HepG2 (cell line): ENCODE measurements at regions not wholly inside any gene's neighbourhood (a gene's known extent, or its start where the extent isn't known, plus 50 kb on each side); places are given as distances from the start of the nearest gene placed in this dataset.

Experiments
- ATAC-seq: fragments of 200-7000 bp; cut with Tn5 transposase; 3 replicates; pipeline ENCODE4 v1.9.1; 2020; ENCODE audit warnings: mild to moderate bottlenecking, moderate library complexity
- BruUV-seq: library from RNA; stranded (reverse); fragments of 400-500 nt; replicated peaks from 2 replicates; lab custom pipeline; 2021; lab: Mats Ljungman, UMichigan
- CTCF ChIA-PET: fragments of 300-600 bp; formaldehyde crosslinking; extraction: SDS; loops from one replicate; lab custom pipeline; 2021; ENCODE audit warnings: low total read pairs, inconsistent platforms, low intra/inter-chr PET ratio; lab: Yijun Ruan, JAX
- POLR2A ChIA-PET: fragments of 350-600 bp; sonication (Branson Sonifier 250); formaldehyde crosslinking; loops from one replicate; lab custom pipeline; 2020; ENCODE audit warnings: antibody characterized with exemption, inconsistent platforms; lab: Yijun Ruan, JAX
- DNase-seq: peaks from one replicate; pipeline ENCODE4 v3.0.0-alpha.2; 2015; ENCODE audit warnings: low spot score
- FAIRE-seq: peaks from 3 replicates; lab custom pipeline; 2011; peaks lifted over from hg19 to GRCh38; lab: Jason Lieb, UNC
- H2AFZ ChIP-seq: one replicate; pipeline ENCODE4 v1.6.1; 2011; ENCODE audit warnings: low read length, inconsistent platforms
- H3K27ac ChIP-seq: fragments of 300-600 bp; 3 replicates; pipeline ENCODE4 v1.8.0; 2011; ENCODE audit warnings: mixed run types, mild to moderate bottlenecking, mixed read lengths, low read length, inconsistent platforms; ENCODE audit not compliant: insufficient read depth; ENCODE audit errors: extremely low read length
- H3K27me3 ChIP-seq, 2 experiments: fragments of 200-600 bp in 1 of 2; 2 replicates in 1 of 2; 3 replicates in 1 of 2; pipeline versions ENCODE4 v1.6.0 to v1.8.0; 2011; ENCODE audit warnings: low read length in 2 of 2, mild to moderate bottlenecking in 2 of 2, moderate library complexity in 2 of 2, inconsistent platforms in 1 of 2; ENCODE audit not compliant: insufficient read depth in 2 of 2, control insufficient read depth in 1 of 2
- H3K36me3 ChIP-seq, 2 experiments: fragments of 200-600 bp in 1 of 2; replicated peaks in 1 of 2; 2 replicates in 1 of 2; 3 replicates in 1 of 2; pipeline versions ENCODE4 v1.5.1 to v1.8.0; 2011; ENCODE audit warnings: low read length in 2 of 2, inconsistent platforms in 1 of 2; ENCODE audit not compliant: insufficient read depth in 2 of 2, control insufficient read depth in 1 of 2
- H3K4me1 ChIP-seq: 2 replicates; pipeline ENCODE4 v1.5.1; 2012; ENCODE audit warnings: low read length, inconsistent platforms; ENCODE audit not compliant: insufficient read depth
- H3K4me2 ChIP-seq: 2 replicates; pipeline ENCODE4 v1.6.0; 2011; ENCODE audit warnings: low read depth, low read length, inconsistent platforms
- H3K4me3 ChIP-seq, 3 experiments: fragments of 200-600 bp in 1 of 3; sonication (generic), shearing (Covaris generic) in 1 of 3; replicated peaks in 1 of 3; 2 replicates each; pipeline ENCODE4 v1.5.1; 2011 to 2016; ENCODE audit warnings: low read length in 3 of 3, inconsistent platforms in 2 of 3, low read depth in 2 of 3, mild to moderate bottlenecking in 2 of 3, control low read depth in 1 of 3, mixed read lengths in 1 of 3; ENCODE audit not compliant: insufficient read depth in 1 of 3
- H3K79me2 ChIP-seq: one replicate; pipeline ENCODE4 v1.6.1; 2011; ENCODE audit warnings: low read length, inconsistent platforms; ENCODE audit not compliant: insufficient read depth
- H3K9ac ChIP-seq: 2 replicates; pipeline ENCODE4 v1.6.0; 2011; ENCODE audit warnings: mild to moderate bottlenecking, low read depth, low read length, inconsistent platforms; ENCODE audit not compliant: insufficient read depth
- H3K9me3 ChIP-seq: 2 replicates; pipeline ENCODE4 v1.5.1; 2012; ENCODE audit warnings: mild to moderate bottlenecking, low read length
- H4K20me1 ChIP-seq: 2 replicates; pipeline ENCODE4 v1.6.0; 2011; ENCODE audit warnings: inconsistent platforms, mild to moderate bottlenecking, low read length, moderate library complexity; ENCODE audit not compliant: insufficient read depth
- E2F5 ChIP-seq: sonication (generic); formaldehyde crosslinking; conservative IDR thresholded peaks from 2 replicates; pipeline ENCODE4 v1.4.0; 2020; ENCODE audit warnings: missing genetic modification reagents
- IKZF1 ChIP-seq: fragments of 450-650 bp; IDR thresholded peaks from 2 replicates; pipeline ENCODE4 v1.7.1; 2016
- IRF1 ChIP-seq: sonication (generic); formaldehyde crosslinking; IDR thresholded peaks from 2 replicates; pipeline ENCODE4 v1.4.0; 2020; ENCODE audit warnings: low read depth, mild to moderate bottlenecking, missing genetic modification reagents
- RELA ChIP-seq: sonication (generic); formaldehyde crosslinking; IDR thresholded peaks from 2 replicates; pipeline ENCODE4 v1.4.0; 2020; ENCODE audit warnings: missing genetic modification reagents
- SALL1 ChIP-seq: sonication (generic); formaldehyde crosslinking; IDR thresholded peaks from 2 replicates; pipeline ENCODE4 v1.8.0; 2022; ENCODE audit warnings: mild to moderate bottlenecking, missing genetic modification reagents
- SPEN ChIP-seq: sonication (generic); formaldehyde crosslinking; IDR thresholded peaks from 2 replicates; pipeline ENCODE4 v1.5.1; 2020; ENCODE audit warnings: low read depth, mild to moderate bottlenecking, missing genetic modification reagents
- TBP ChIP-seq: sonication (generic); formaldehyde crosslinking; IDR thresholded peaks from 2 replicates; pipeline ENCODE4 v1.5.0; 2020; ENCODE audit warnings: missing genetic modification reagents
- TBX3 ChIP-seq: fragments of 450-650 bp; IDR thresholded peaks from 2 replicates; pipeline ENCODE4 v1.6.1; 2017; ENCODE audit warnings: antibody characterized with exemption, mild to moderate bottlenecking, inconsistent platforms, borderline replicate concordance
- ZMYM2 ChIP-seq: sonication (generic); formaldehyde crosslinking; IDR thresholded peaks from 2 replicates; pipeline ENCODE4 v1.8.0; 2022; ENCODE audit warnings: mild to moderate bottlenecking, missing genetic modification reagents
- ZNF230 ChIP-seq: sonication (generic); formaldehyde crosslinking; IDR thresholded peaks from 2 replicates; pipeline ENCODE4 v1.4.0; 2020; ENCODE audit warnings: mild to moderate bottlenecking, missing genetic modification reagents
- ZNF343 ChIP-seq: sonication (generic); formaldehyde crosslinking; IDR thresholded peaks from 2 replicates; pipeline ENCODE4 v1.4.0; 2020; ENCODE audit warnings: mild to moderate bottlenecking, missing genetic modification reagents
- ZNF460 ChIP-seq: sonication (generic); formaldehyde crosslinking; IDR thresholded peaks from 2 replicates; pipeline ENCODE4 v1.5.1; 2020; ENCODE audit warnings: missing genetic modification reagents, mild to moderate bottlenecking, borderline replicate concordance
- ZNF572 ChIP-seq: sonication (generic); formaldehyde crosslinking; IDR thresholded peaks from 2 replicates; pipeline ENCODE4 v1.5.1; 2020; ENCODE audit warnings: mild to moderate bottlenecking, missing genetic modification reagents
- ZNF614 ChIP-seq: IDR thresholded peaks from 2 replicates; pipeline ENCODE4 v1.6.1; 2018; ENCODE audit warnings: missing biosample characterization, missing genetic modification reagents, inconsistent platforms, borderline replicate concordance
- ZNF660 ChIP-seq: sonication (generic); formaldehyde crosslinking; IDR thresholded peaks from 2 replicates; pipeline ENCODE4 v1.5.1; 2020; ENCODE audit warnings: mild to moderate bottlenecking, low read depth, missing genetic modification reagents, borderline replicate concordance
- ZNF678 ChIP-seq: sonication (generic); formaldehyde crosslinking; IDR thresholded peaks from 2 replicates; pipeline ENCODE4 v1.4.0; 2020; ENCODE audit warnings: mild to moderate bottlenecking, missing genetic modification reagents
- ZNF720 ChIP-seq: sonication (generic); formaldehyde crosslinking; IDR thresholded peaks from 2 replicates; pipeline ENCODE4 v1.4.0; 2020; ENCODE audit warnings: missing genetic modification reagents
- ZNF780A ChIP-seq: sonication (generic); formaldehyde crosslinking; IDR thresholded peaks from 2 replicates; pipeline ENCODE4 v1.8.0; 2022; ENCODE audit warnings: mild to moderate bottlenecking, missing genetic modification reagents, moderate library complexity
- WGBS: methylation state at CpG from one replicate; pipeline ENCODE4 v1.1.6; 2017; ENCODE audit warnings: low lambda C conversion rate; 5-methylcytosine and 5-hydroxymethylcytosine counted together
- in situ Hi-C: cut with HindIII; loops from 2 replicates; pipeline ENCODE4 v1.10.0; 2017; ENCODE audit warnings: low pct_unique_long_range_greater_than_20kb; ENCODE audit not compliant: extremely low pct_ligation_motif_present
- intact Hi-C: fragments of 100-400 bp; cut with micrococcal nuclease; formaldehyde crosslinking; loops from one replicate; pipeline ENCODE4 v1.10.0; 2022; ENCODE audit not compliant: unreplicated experiment

GRCh38 chrX:151854726-151855495 is 57.8 kb upstream of the MAGEA4 start:
- Histone ChIP-seq H3K9ac (no peak overlapping the region), H3K4me1 (no peaks in the 10 kb centered on the region), H3K27ac (no peak overlapping the region), H3K27me3 (no peaks in the 10 kb centered on the region), H3K4me3 (no peak overlapping the region), H3K4me2 (no peak overlapping the region), H2AFZ (no peak overlapping the region), H3K9me3 (no peaks in the 10 kb centered on the region), H4K20me1 (no peaks in the 10 kb centered on the region), H3K36me3 (no peaks in the 10 kb centered on the region), H3K79me2 (no peaks in the 10 kb centered on the region)
- TF ChIP-seq ZNF230 (no peak), ZMYM2 (no peak), IKZF1 (no peak), ZNF660 (CRISPR knock-in tag) (no peak)
- WGBS, result 2% methylated on average over 4 of the region's 4 CpGs
- no peak for ATAC-seq
- intact Hi-C loops, result loop anchor here (5.0 kb wide), 1 partner anchor 777 kb away; no protein-coding TSS in a partner anchor
- ChIA-PET CTCF (no interaction called here), POLR2A (no interaction called here)
- BruUV-seq, result no TSS peak
- DNase-seq, result no peak
- no peak for FAIRE-seq
- in situ Hi-C loops, result no loop called here

GRCh38 chrX:151859481-151859880 is 53.2 kb upstream of the MAGEA4 start:
- ATAC-seq (no peak), FAIRE-seq (no peak), DNase-seq (no peak)
- H3K4me2 ChIP-seq, result no peak overlapping the region
- H2AFZ ChIP-seq, result no peak overlapping the region
- no peaks in the 10 kb centered on the region for H3K27me3 ChIP-seq
- H3K36me3 ChIP-seq, result no peaks in the 10 kb centered on the region
- no peak overlapping the region for H3K27ac ChIP-seq
- BruUV-seq, result no TSS peak
- H3K79me2 ChIP-seq, result no peaks in the 10 kb centered on the region
- 13% methylated on average over 1 of the region's 1 CpG for WGBS
- no peaks in the 10 kb centered on the region for H3K4me1 ChIP-seq
- no peak overlapping the region for H3K4me3 ChIP-seq
- in situ Hi-C loops (no loop called here), intact Hi-C loops (no loop called here)
- no peaks in the 10 kb centered on the region for H3K9me3 ChIP-seq
- H4K20me1 ChIP-seq, result no peaks in the 10 kb centered on the region
- ChIA-PET CTCF (no interaction called here), POLR2A (no interaction called here)
- H3K9ac ChIP-seq, result no peak overlapping the region
- no peak for TF ChIP-seq ZNF460
- no peak for TF ChIP-seq ZNF678
- no peak for TF ChIP-seq ZNF720 (CRISPR knock-in tag)
- TF ChIP-seq ZNF614 (CRISPR knock-in tag), result no peak
- no peak for TF ChIP-seq SALL1 (CRISPR knock-in tag)
- no peak for TF ChIP-seq TBP (CRISPR knock-in tag)
- TF ChIP-seq RELA (CRISPR knock-in tag), result no peak
- no peak for TF ChIP-seq ZNF780A (CRISPR knock-in tag)
- no peak for TF ChIP-seq E2F5
- no peak for TF ChIP-seq SPEN (CRISPR knock-in tag)
- no peak for TF ChIP-seq IRF1
- no peak for TF ChIP-seq ZNF343 (CRISPR knock-in tag)
- no peak for TF ChIP-seq TBX3
- no peak for TF ChIP-seq ZNF572 (CRISPR knock-in tag)
